Smooth muscle cell (in vitro differentiated cells): ENCODE measurements at regions not wholly inside any gene's neighbourhood (a gene's known extent, or its start where the extent isn't known, plus 50 kb on each side); places are given as distances from the start of the nearest gene placed in this dataset.
A peak's percentile ranks its signal among the peaks of the same experiment; 100 is the strongest.

Source experiments
- DNase-seq: peaks from one replicate; lab custom pipeline; 2025; ENCODE audit not compliant: unreplicated experiment; lab: John Stamatoyannopoulos, UW
- H2AFZ ChIP-seq: fragments of 200-600 bp; sonication (generic); 2 replicates; pipeline ENCODE4 v1.6.0; 2016; ENCODE audit warnings: antibody characterized with exemption, low read depth, mild to moderate bottlenecking
- H3F3A ChIP-seq: fragments of 200-600 bp; sonication (generic); 2 replicates; pipeline ENCODE4 v1.6.0; 2017; ENCODE audit warnings: antibody characterized with exemption, low read depth
- H3K27ac ChIP-seq: fragments of 200-600 bp; sonication (generic); 2 replicates; pipeline ENCODE4 v1.5.1; 2016; ENCODE audit warnings: low read depth, mild to moderate bottlenecking
- H3K27me3 ChIP-seq: fragments of 200-600 bp; sonication (generic); 2 replicates; pipeline ENCODE4 v1.6.1; 2016; ENCODE audit warnings: low read depth, mild to moderate bottlenecking
- H3K36me3 ChIP-seq: fragments of 200-600 bp; sonication (generic); 2 replicates; pipeline ENCODE4 v1.5.1; 2016; ENCODE audit warnings: low read depth
- H3K4me1 ChIP-seq: fragments of 200-600 bp; sonication (generic); 2 replicates; pipeline ENCODE4 v1.5.1; 2016; ENCODE audit warnings: low read depth
- H3K4me2 ChIP-seq: fragments of 200-600 bp; sonication (generic); 2 replicates; pipeline ENCODE4 v1.6.0; 2016; ENCODE audit warnings: mild to moderate bottlenecking
- H3K4me3 ChIP-seq: fragments of 200-600 bp; sonication (generic); 2 replicates; pipeline ENCODE4 v1.5.1; 2016; ENCODE audit warnings: mild to moderate bottlenecking
- H3K79me2 ChIP-seq: fragments of 200-600 bp; sonication (generic); 2 replicates; pipeline ENCODE4 v1.6.0; 2016; ENCODE audit warnings: low read depth, mild to moderate bottlenecking
- H3K9ac ChIP-seq: fragments of 200-600 bp; sonication (generic); 2 replicates; pipeline ENCODE4 v1.6.0; 2016; ENCODE audit warnings: low read depth
- H3K9me3 ChIP-seq: fragments of 200-600 bp; sonication (generic); replicated peaks from 2 replicates; pipeline ENCODE4 v1.5.1; 2016; ENCODE audit warnings: low read depth
- H4K20me1 ChIP-seq: fragments of 200-600 bp; sonication (generic); 2 replicates; pipeline ENCODE4 v1.6.0; 2016; ENCODE audit warnings: low read depth
- CTCF ChIP-seq: fragments of 200-600 bp; sonication (generic); IDR thresholded peaks from 2 replicates; pipeline ENCODE4 v1.5.1; 2017; ENCODE audit warnings: borderline replicate concordance, mild to moderate bottlenecking, antibody characterized with exemption; ENCODE audit not compliant: insufficient read depth, poor library complexity, severe bottlenecking
- WGBS: methylation state at CpG from one replicate; pipeline ENCODE4 v1.1.7; 2016; ENCODE audit warnings: low lambda C conversion rate; 5-methylcytosine and 5-hydroxymethylcytosine counted together

GRCh38 chr11:27945348-27945747, 162.6 kb downstream of the KIF18A start:
- H3K27me3 ChIP-seq: no peaks in the 10 kb centered on the region
- no peaks in the 10 kb centered on the region for H3K4me1 ChIP-seq
- no peak for TF ChIP-seq CTCF
- no peaks in the 10 kb centered on the region for H3K36me3 ChIP-seq
- WGBS: 97% methylated on average over 1 of the region's 1 CpG
- no peaks in the 10 kb centered on the region for H4K20me1 ChIP-seq
- H3K9me3 ChIP-seq: no peaks in the 10 kb centered on the region
- no peak overlapping the region for H3K9ac ChIP-seq
- no peaks in the 10 kb centered on the region for H3F3A ChIP-seq
- no peak for DNase-seq
- H3K27ac ChIP-seq: no peak overlapping the region
- H3K79me2 ChIP-seq: no peaks in the 10 kb centered on the region
- H2AFZ ChIP-seq: no peak overlapping the region
- H3K4me2 ChIP-seq: no peak overlapping the region
- H3K4me3 ChIP-seq: no peak overlapping the region

GRCh38 chr11:27938011-27938410, 169.9 kb downstream of the KIF18A start:
- Histone ChIP-seq H3K9ac (no peak overlapping the region), H4K20me1 (no peaks in the 10 kb centered on the region), H3K79me2 (no peaks in the 10 kb centered on the region), H2AFZ (no peak overlapping the region), H3K27me3 (no peaks in the 10 kb centered on the region), H3K9me3 (no peaks in the 10 kb centered on the region), H3K27ac (no peak overlapping the region), H3K4me1 (peaks cover 5% of the 10 kb centered on the region), H3F3A (peaks cover 10% of the 10 kb centered on the region), H3K36me3 (no peaks in the 10 kb centered on the region), H3K4me2 (no peak overlapping the region), H3K4me3 (no peak overlapping the region)
- DNase-seq: no peak
- 95% methylated on average over 4 of the region's 4 CpGs for WGBS
- no peak for TF ChIP-seq CTCF

- Histone ChIP-seq H2AFZ (no peak overlapping the region), H3K4me1 (peaks cover 5% of the 10 kb centered on the region), H3K27me3 (no peaks in the 10 kb centered on the region), H3K36me3 (no peaks in the 10 kb centered on the region), H3K27ac (peak overlapping the region; percentile 98), H3F3A (peaks cover 10% of the 10 kb centered on the region), H3K9me3 (no peaks in the 10 kb centered on the region), H3K4me2 (peak overlapping the region; percentile 72), H3K9ac (peak overlapping the region; percentile 81), H4K20me1 (no peaks in the 10 kb centered on the region), H3K4me3 (no peak overlapping the region), H3K79me2 (no peaks in the 10 kb centered on the region)
- WGBS: 9% methylated on average over 7 of the region's 7 CpGs
- TF ChIP-seq CTCF: no peak
- no peak for DNase-seq
Observed at GRCh38 chr11:27934830-27935145, 173.2 kb downstream of the KIF18A start.

GRCh38 chr11:27933992-27934829, 173.7 kb downstream of the KIF18A start:
- DNase-seq: no peak
- H3K27me3 ChIP-seq: no peaks in the 10 kb centered on the region
- peak overlapping the region; percentile 81 for H3K9ac ChIP-seq
- no peak overlapping the region for H3K4me3 ChIP-seq
- no peak overlapping the region for H2AFZ ChIP-seq
- peaks cover 5% of the 10 kb centered on the region for H3K4me1 ChIP-seq
- peaks cover 10% of the 10 kb centered on the region for H3F3A ChIP-seq
- H3K27ac ChIP-seq: peak overlapping the region; percentile 98
- H3K4me2 ChIP-seq: peak overlapping the region; percentile 72
- TF ChIP-seq CTCF: no peak
- H3K36me3 ChIP-seq: no peaks in the 10 kb centered on the region
- H4K20me1 ChIP-seq: no peaks in the 10 kb centered on the region
- H3K79me2 ChIP-seq: no peaks in the 10 kb centered on the region
- 23% methylated on average over 13 of the region's 13 CpGs for WGBS
- H3K9me3 ChIP-seq: no peaks in the 10 kb centered on the region
